ENCODE measurements at regions not wholly inside any gene's neighbourhood (a gene's known extent, or its start where the extent isn't known, plus 50 kb on each side); places are given as distances from the start of the nearest gene placed in this dataset.
"Not testable (repeated sequence)": the region's sequence is repeated elsewhere in the genome, so short reads cannot be mapped to it uniquely, and the experiment has no call there.

- DNase-seq, result not testable (repeated sequence)
Observed at GRCh38 chr17:30624180-30624579, 147.0 kb downstream of the GOSR1 start.

GRCh38 chr17:30609682-30610081 lies 132.5 kb downstream of the GOSR1 start:
- not testable (repeated sequence) for DNase-seq

- no peak for DNase-seq
Observed at GRCh38 chr17:30605523-30605922, 128.3 kb downstream of the GOSR1 start.

- no peak for DNase-seq
Observed at GRCh38 chr17:30605027-30605426, 127.8 kb downstream of the GOSR1 start.

- not testable (repeated sequence) for DNase-seq
Observed at GRCh38 chr17:30602396-30602795, 125.2 kb downstream of the GOSR1 start.

GRCh38 chr17:30601984-30602383 lies 124.8 kb downstream of the GOSR1 start:
- not testable (repeated sequence) for DNase-seq

GRCh38 chr17:30600830-30601494 lies 123.8 kb downstream of the GOSR1 start:
- DNase-seq, result peak; percentile 8

- peak; percentile 30 for DNase-seq
Observed at GRCh38 chr17:30600060-30600829, 123.0 kb downstream of the GOSR1 start.

- DNase-seq, result no peak
Observed at GRCh38 chr17:30599428-30600059, 122.3 kb downstream of the GOSR1 start.

- DNase-seq, result no peak
Observed at GRCh38 chr17:30597776-30598288, 120.6 kb downstream of the GOSR1 start.

GRCh38 chr17:30596948-30597775 lies 120.0 kb downstream of the GOSR1 start:
- not testable (repeated sequence) for DNase-seq

- not testable (repeated sequence) for DNase-seq
Observed at GRCh38 chr17:30594953-30595371, 117.8 kb downstream of the GOSR1 start.

- DNase-seq, result no peak
Observed at GRCh38 chr17:30594223-30594952, 117.2 kb downstream of the GOSR1 start.

- no peak for DNase-seq
Observed at GRCh38 chr17:30590081-30590733, 113.0 kb downstream of the GOSR1 start.

- DNase-seq, result no peak
Observed at GRCh38 chr17:30589431-30589830, 112.2 kb downstream of the GOSR1 start.

GRCh38 chr17:30588798-30589247 lies 111.6 kb downstream of the GOSR1 start:
- no peak for DNase-seq

GRCh38 chr17:30586818-30587595 lies 109.8 kb downstream of the GOSR1 start:
- no peak for DNase-seq

- no peak for DNase-seq
Observed at GRCh38 chr17:30584810-30585209, 107.6 kb downstream of the GOSR1 start.

GRCh38 chr17:30580916-30581315 lies 103.7 kb downstream of the GOSR1 start:
- no peak for DNase-seq

- DNase-seq, result no peak
Observed at GRCh38 chr17:30579610-30580315, 102.6 kb downstream of the GOSR1 start.
